ENCODE measurements at regions not wholly inside any gene's neighbourhood (a gene's known extent, or its start where the extent isn't known, plus 50 kb on each side); places are given as distances from the start of the nearest gene placed in this dataset.

- TF ChIP-seq, protein P1, sequence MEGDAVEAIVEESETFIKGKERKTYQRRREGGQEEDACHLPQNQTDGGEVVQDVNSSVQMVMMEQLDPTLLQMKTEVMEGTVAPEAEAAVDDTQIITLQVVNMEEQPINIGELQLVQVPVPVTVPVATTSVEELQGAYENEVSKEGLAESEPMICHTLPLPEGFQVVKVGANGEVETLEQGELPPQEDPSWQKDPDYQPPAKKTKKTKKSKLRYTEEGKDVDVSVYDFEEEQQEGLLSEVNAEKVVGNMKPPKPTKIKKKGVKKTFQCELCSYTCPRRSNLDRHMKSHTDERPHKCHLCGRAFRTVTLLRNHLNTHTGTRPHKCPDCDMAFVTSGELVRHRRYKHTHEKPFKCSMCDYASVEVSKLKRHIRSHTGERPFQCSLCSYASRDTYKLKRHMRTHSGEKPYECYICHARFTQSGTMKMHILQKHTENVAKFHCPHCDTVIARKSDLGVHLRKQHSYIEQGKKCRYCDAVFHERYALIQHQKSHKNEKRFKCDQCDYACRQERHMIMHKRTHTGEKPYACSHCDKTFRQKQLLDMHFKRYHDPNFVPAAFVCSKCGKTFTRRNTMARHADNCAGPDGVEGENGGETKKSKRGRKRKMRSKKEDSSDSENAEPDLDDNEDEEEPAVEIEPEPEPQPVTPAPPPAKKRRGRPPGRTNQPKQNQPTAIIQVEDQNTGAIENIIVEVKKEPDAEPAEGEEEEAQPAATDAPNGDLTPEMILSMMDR (conservative IDR thresholded peaks at IDR 0.05) = no peak
- TF ChIP-seq EZH2 (IDR thresholded peaks at IDR 0.05; ENCODE audit: low read depth) = no peak
These were observed 81.6 kb downstream of the NREP start for GRCh38 chr5:111675201-111675934.
